OCI-LY1 (cell line): ENCODE measurements at regions not wholly inside any gene's neighbourhood (a gene's known extent, or its start where the extent isn't known, plus 50 kb on each side); places are given as distances from the start of the nearest gene placed in this dataset.

Experiments
- H2AFZ ChIP-seq: fragments of 200-600 bp; sonication (generic), shearing (Covaris generic); 2 replicates; pipeline ENCODE4 v1.6.0; 2014; ENCODE audit warnings: antibody characterized with exemption, mild to moderate bottlenecking, low read length
- H3F3A ChIP-seq: fragments of 200-600 bp; sonication (generic), shearing (Covaris generic); 2 replicates; pipeline ENCODE4 v1.6.0; 2014; ENCODE audit warnings: mild to moderate bottlenecking, antibody characterized with exemption, low read length, moderate library complexity; ENCODE audit not compliant: insufficient read depth
- H3K27ac ChIP-seq: fragments of 200-600 bp; sonication (generic); 2 replicates; pipeline ENCODE4 v1.5.1; 2014; ENCODE audit warnings: low read length, mixed run types, mild to moderate bottlenecking, low read depth; ENCODE audit not compliant: poor library complexity, severe bottlenecking
- H3K27me3 ChIP-seq: fragments of 200-600 bp; sonication (generic); 2 replicates; pipeline ENCODE4 v1.6.0; 2014; ENCODE audit warnings: antibody characterized with exemption, mild to moderate bottlenecking, low read length, moderate library complexity; ENCODE audit not compliant: insufficient read depth
- H3K36me3 ChIP-seq: fragments of 200-600 bp; sonication (generic); 2 replicates; pipeline ENCODE4 v1.6.1; 2014; ENCODE audit warnings: mild to moderate bottlenecking, antibody characterized with exemption, low read length, moderate library complexity, mixed read lengths; ENCODE audit not compliant: insufficient read depth
- H3K4me1 ChIP-seq: fragments of 200-600 bp; sonication (generic); 2 replicates; pipeline ENCODE4 v1.5.1; 2014; ENCODE audit warnings: mild to moderate bottlenecking, low read length, moderate library complexity; ENCODE audit not compliant: insufficient read depth, severe bottlenecking
- H3K4me2 ChIP-seq: fragments of 200-600 bp; sonication (generic), shearing (Covaris generic); 2 replicates; pipeline ENCODE4 v1.6.1; 2014; ENCODE audit warnings: low read length
- H3K4me3 ChIP-seq: fragments of 200-600 bp; sonication (generic); 2 replicates; pipeline ENCODE4 v1.5.1; 2014; ENCODE audit warnings: low read length, low read depth, mild to moderate bottlenecking, mixed read lengths; ENCODE audit not compliant: poor library complexity, severe bottlenecking
- H3K79me2 ChIP-seq: fragments of 200-600 bp; shearing (Covaris generic); 2 replicates; pipeline ENCODE4 v1.6.1; 2016; ENCODE audit warnings: mixed run types, low read length, mixed read lengths; ENCODE audit not compliant: insufficient read depth
- H3K9ac ChIP-seq: fragments of 200-600 bp; sonication (generic), shearing (Covaris generic); 2 replicates; pipeline ENCODE4 v1.6.1; 2014; ENCODE audit warnings: mild to moderate bottlenecking, low read length, mixed read lengths
- H3K9me2 ChIP-seq: fragments of 200-600 bp; sonication (generic), shearing (Covaris generic); 2 replicates; pipeline ENCODE4 v1.6.1; 2014; ENCODE audit warnings: low read depth, mild to moderate bottlenecking, low read length, mixed read lengths
- H3K9me3 ChIP-seq: fragments of 200-600 bp; shearing (Covaris generic); 2 replicates; pipeline ENCODE4 v1.6.1; 2014; ENCODE audit warnings: low read length, mixed read lengths
- H4K20me1 ChIP-seq: fragments of 200-600 bp; sonication (generic), shearing (Covaris generic); 2 replicates; pipeline ENCODE4 v1.6.0; 2016; ENCODE audit warnings: mild to moderate bottlenecking, low read length; ENCODE audit not compliant: insufficient read depth
- EZH2 ChIP-seq: fragments of 200-600 bp; sonication (generic), shearing (Covaris generic); IDR thresholded peaks from 2 replicates; pipeline ENCODE4 v1.8.0; 2017; ENCODE audit warnings: borderline replicate concordance, mixed run types, mild to moderate bottlenecking, antibody characterized with exemption, low read length, moderate library complexity, mixed read lengths
- TF ChIP-seq, protein P1 (sequence below): fragments of 200-600 bp; sonication (generic), shearing (Covaris generic); IDR thresholded peaks from 2 replicates; pipeline ENCODE4 v1.5.1; 2017; ENCODE audit warnings: mild to moderate bottlenecking, antibody characterized with exemption, low read length, moderate library complexity, mixed read lengths

DNA sequence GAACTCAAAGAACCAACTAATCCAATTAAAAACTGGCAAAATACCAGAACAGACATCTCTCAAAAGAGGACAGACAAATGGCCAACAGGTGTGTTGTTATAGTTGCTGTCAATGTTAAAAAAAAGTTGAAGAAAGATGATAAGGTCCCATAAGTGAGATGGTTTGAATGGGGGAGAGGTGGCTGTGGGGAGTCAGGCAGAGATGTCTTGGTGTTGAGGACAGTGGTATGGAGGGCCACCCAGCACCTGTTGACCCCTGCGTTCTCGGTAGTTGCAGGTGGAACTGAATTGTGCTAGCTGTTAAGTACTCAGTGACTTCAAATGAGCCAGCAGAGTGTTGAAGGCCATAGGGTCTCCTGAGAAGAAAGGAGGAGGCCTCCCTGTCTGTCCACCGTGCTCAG is 55.9 kb upstream of the PITX1 start:
- H3K27me3 ChIP-seq, result no peaks in the 10 kb centered on the region

DNA sequence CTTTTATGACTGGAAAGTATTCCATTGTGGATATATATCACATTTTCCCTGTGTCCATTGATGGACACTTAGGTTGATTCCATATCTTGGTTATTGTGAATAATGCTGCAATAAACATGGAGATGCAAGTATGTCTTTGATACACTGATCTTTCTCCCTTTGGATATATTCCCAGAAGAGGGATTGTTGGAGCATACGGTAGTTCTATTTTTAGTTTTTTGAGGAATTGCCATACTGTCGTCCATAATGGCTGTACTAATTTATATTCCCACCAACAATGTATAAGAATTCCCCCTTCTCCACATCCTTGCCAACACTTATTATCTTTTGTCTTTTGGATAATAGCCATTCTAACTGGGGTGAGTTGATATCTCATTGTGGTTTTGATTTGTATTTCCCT is 54.9 kb upstream of the PITX1 start:
- Histone ChIP-seq H3K9me3 (no peaks in the 10 kb centered on the region), H3K9me2 (no peaks in the 10 kb centered on the region), H3K4me3 (no peak overlapping the region), H4K20me1 (no peaks in the 10 kb centered on the region), H3K4me1 (no peaks in the 10 kb centered on the region), H3K4me2 (no peak overlapping the region), H3K27me3 (no peaks in the 10 kb centered on the region), H3K9ac (no peak overlapping the region), H3K79me2 (no peaks in the 10 kb centered on the region), H2AFZ (no peak overlapping the region), H3F3A (no peaks in the 10 kb centered on the region), H3K36me3 (no peaks in the 10 kb centered on the region), H3K27ac (no peak overlapping the region)
- no peak for TF ChIP-seq EZH2
- TF ChIP-seq, protein P1, sequence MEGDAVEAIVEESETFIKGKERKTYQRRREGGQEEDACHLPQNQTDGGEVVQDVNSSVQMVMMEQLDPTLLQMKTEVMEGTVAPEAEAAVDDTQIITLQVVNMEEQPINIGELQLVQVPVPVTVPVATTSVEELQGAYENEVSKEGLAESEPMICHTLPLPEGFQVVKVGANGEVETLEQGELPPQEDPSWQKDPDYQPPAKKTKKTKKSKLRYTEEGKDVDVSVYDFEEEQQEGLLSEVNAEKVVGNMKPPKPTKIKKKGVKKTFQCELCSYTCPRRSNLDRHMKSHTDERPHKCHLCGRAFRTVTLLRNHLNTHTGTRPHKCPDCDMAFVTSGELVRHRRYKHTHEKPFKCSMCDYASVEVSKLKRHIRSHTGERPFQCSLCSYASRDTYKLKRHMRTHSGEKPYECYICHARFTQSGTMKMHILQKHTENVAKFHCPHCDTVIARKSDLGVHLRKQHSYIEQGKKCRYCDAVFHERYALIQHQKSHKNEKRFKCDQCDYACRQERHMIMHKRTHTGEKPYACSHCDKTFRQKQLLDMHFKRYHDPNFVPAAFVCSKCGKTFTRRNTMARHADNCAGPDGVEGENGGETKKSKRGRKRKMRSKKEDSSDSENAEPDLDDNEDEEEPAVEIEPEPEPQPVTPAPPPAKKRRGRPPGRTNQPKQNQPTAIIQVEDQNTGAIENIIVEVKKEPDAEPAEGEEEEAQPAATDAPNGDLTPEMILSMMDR, result no peak

More for the DNA sequence above, 55.9 kb upstream of the PITX1 start:
- no peaks in the 10 kb centered on the region for H3K9me3 ChIP-seq
- TF ChIP-seq, protein P1, result no peak
- TF ChIP-seq EZH2, result no peak
- H2AFZ ChIP-seq, result no peak overlapping the region
- no peak overlapping the region for H3K4me3 ChIP-seq
- H3K9ac ChIP-seq, result no peak overlapping the region
- H3K79me2 ChIP-seq, result no peaks in the 10 kb centered on the region
- no peaks in the 10 kb centered on the region for H3K4me1 ChIP-seq
- H4K20me1 ChIP-seq, result no peaks in the 10 kb centered on the region
- H3K36me3 ChIP-seq, result no peaks in the 10 kb centered on the region
- H3K4me2 ChIP-seq, result no peak overlapping the region
- H3K9me2 ChIP-seq, result no peaks in the 10 kb centered on the region
- no peaks in the 10 kb centered on the region for H3F3A ChIP-seq
- H3K27ac ChIP-seq, result no peak overlapping the region

DNA sequence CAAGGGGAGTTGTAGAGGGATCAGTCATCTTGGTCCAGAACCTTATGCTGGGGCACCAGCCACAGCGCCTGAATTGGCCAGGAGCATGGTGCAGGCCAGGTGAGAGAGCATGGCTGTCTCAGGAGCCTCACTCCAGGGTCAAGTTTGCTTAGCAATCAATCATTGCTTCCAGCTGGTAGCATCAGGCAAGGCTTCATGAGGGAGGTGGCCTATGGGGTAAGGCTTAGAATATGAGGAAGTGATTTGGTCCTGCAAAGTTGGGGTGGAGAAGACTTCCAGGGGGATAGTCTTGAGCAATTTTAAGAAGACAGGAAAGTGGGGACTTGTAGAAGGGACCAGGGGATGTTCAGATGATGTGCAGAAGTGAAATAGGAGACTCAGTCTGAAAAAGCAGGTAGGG is 53.9 kb upstream of the PITX1 start:
- Histone ChIP-seq H3K36me3 (no peaks in the 10 kb centered on the region), H3K4me1 (no peaks in the 10 kb centered on the region), H4K20me1 (no peaks in the 10 kb centered on the region), H2AFZ (no peak overlapping the region), H3K27me3 (no peaks in the 10 kb centered on the region), H3K9me2 (no peaks in the 10 kb centered on the region), H3K4me2 (no peak overlapping the region), H3F3A (no peaks in the 10 kb centered on the region), H3K4me3 (no peak overlapping the region), H3K9me3 (no peaks in the 10 kb centered on the region), H3K27ac (no peak overlapping the region), H3K9ac (no peak overlapping the region), H3K79me2 (no peaks in the 10 kb centered on the region)
- no peak for TF ChIP-seq EZH2
- TF ChIP-seq, protein P1, result no peak
